ENCODE measurements at regions not wholly inside any gene's neighbourhood (a gene's known extent, or its start where the extent isn't known, plus 50 kb on each side); places are given as distances from the start of the nearest gene placed in this dataset.

- no peak for DNase-seq (ENCODE audit: extremely low spot score)
- Histone ChIP-seq H3K4me1 (peaks cover 0 to 4% (median 0%) of the 10 kb centered on the region in 4 donors), H3K27me3 (peaks cover 0 to 26% (median 5%) of the 10 kb centered on the region in 4 donors), H3K4me3 (no peak overlapping the region), H3K9me3 (peaks cover 0 to 9% (median 4%) of the 10 kb centered on the region in 4 donors), H3K36me3 (no peaks in the 10 kb centered on the region), H3K27ac (replicated peaks in 1 of 4) (no peak overlapping the region)
- 89% methylated on average over 1 of the region's 1 CpG for WGBS
- TF ChIP-seq CTCF (IDR thresholded peaks at IDR 0.05): no peak
- no peak for TF ChIP-seq EP300 (IDR thresholded peaks at IDR 0.05)
- TF ChIP-seq POLR2AphosphoS5 (IDR thresholded peaks at IDR 0.05): no peak
- no peak for TF ChIP-seq POLR2A (IDR thresholded peaks at IDR 0.05; ENCODE audit: low read depth)
- intact Hi-C loops (cut with DNase I): no loop called here
Measured at GRCh38 chr2:235328991-235329390, 164.9 kb upstream of the AGAP1 start.

DNA sequence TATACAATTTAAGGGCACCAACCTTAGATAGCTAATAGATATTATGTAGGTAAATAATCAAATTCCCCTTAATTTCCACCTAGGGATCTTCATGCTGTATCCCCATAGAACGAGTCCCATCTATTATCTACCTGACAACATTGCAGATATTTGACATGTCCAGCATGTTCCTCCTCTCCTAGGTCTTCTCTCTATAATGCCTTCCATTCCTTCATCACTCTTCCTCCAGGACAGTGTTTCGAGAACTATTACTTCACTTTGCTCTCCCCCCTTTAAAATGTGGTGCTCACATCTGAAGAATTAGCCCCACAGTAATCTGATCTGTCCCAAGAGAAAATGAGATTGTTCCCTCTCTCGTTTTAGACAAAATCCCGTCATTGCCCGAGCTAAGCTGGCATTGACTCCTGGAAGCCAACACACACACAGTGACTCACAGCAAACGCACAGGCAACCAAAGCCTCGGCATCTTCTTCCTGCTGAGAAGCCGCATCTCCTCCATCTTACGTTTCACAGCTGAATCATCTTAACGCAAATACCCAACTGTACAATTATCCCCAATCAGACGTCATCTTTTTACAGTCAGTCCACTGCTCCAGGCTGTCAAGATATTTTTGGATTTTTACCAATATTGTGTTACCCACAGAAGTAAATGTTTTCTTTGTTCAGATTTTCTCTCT is 162.9 kb upstream of the AGAP1 start:
- Histone ChIP-seq H3K4me1 (no peaks in the 10 kb centered on the region), H3K4me3 (no peak overlapping the region), H3K36me3 (no peaks in the 10 kb centered on the region), H3K27me3 (peaks cover 0 to 13% (median 0%) of the 10 kb centered on the region in 4 donors), H3K9me3 (peaks cover 0 to 9% (median 4%) of the 10 kb centered on the region in 4 donors), H3K27ac (replicated peaks in 1 of 4) (no peak overlapping the region)
- no peak for DNase-seq (ENCODE audit: extremely low spot score)
- intact Hi-C loops (cut with DNase I): no loop called here
- 81% methylated on average over 11 of the region's 11 CpGs for WGBS
- TF ChIP-seq POLR2A (IDR thresholded peaks at IDR 0.05; ENCODE audit: low read depth): no peak
- TF ChIP-seq CTCF (IDR thresholded peaks at IDR 0.05): no peak
- no peak for TF ChIP-seq POLR2AphosphoS5 (IDR thresholded peaks at IDR 0.05)
- TF ChIP-seq EP300 (IDR thresholded peaks at IDR 0.05): no peak

DNA sequence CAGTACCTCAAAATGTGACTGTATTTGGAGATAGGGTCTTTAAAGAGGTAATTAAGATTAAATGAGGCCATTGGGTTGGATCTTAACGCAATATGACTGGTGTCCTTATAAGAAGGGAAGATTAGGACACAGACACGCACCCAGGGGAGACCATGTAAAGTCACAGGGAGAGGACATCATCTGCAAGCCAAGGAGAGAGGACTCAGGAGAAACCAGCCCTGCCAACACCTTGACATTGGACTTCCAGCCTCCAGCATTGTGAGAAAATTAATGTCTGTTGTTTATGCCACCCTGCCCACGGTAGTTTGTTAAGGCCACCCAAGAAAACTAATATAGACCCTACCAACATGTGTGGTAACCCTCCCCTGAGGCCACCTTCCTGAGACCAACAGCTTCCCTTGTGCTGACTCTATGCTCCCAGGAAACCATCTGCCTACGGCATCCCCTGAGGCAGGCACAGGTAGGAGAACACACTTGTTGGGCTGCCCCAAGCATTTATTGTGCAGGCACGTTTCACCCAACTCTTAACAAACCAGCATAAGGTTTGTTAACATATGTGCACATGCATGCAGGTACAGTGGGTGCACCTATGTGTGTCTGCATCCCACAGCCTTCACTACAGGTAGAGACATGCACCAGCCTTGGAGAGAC is 161.5 kb upstream of the AGAP1 start:
- H3K4me3 ChIP-seq: no peak overlapping the region
- no peaks in the 10 kb centered on the region for H3K36me3 ChIP-seq
- peaks cover 0 to 7% (median 0%) of the 10 kb centered on the region in 4 donors for H3K27me3 ChIP-seq
- no peak for DNase-seq (ENCODE audit: extremely low spot score)
- 82% methylated on average over 5 of the region's 5 CpGs for WGBS
- no peak overlapping the region for H3K27ac ChIP-seq (replicated peaks in 1 of 4)
- TF ChIP-seq POLR2AphosphoS5 (IDR thresholded peaks at IDR 0.05) (no peak), POLR2A (IDR thresholded peaks at IDR 0.05; ENCODE audit: low read depth) (no peak)
- H3K9me3 ChIP-seq: peaks cover 0 to 9% (median 4%) of the 10 kb centered on the region in 4 donors
- no peaks in the 10 kb centered on the region for H3K4me1 ChIP-seq
- intact Hi-C loops (cut with DNase I): no loop called here

DNA sequence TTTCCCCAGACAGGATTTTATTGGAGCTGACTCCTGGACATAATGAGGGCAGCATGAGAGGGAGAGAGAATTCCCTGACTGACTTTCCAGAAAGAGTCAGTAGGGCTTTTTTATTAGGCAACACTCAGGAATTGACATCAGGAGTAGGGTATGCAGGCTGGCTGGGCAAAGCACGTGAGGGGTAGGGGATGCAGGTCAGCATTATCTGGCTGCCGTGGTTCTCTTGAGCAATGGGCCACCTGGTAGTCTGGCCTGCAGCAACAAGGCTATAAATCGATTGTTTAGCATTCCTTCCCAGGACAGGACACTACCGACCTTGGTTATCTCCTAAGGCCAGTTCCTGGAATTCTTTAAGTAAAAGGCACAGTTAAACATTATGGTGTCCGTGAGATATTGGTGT is 160.8 kb upstream of the AGAP1 start:
- no peaks in the 10 kb centered on the region for H3K4me1 ChIP-seq
- H3K4me3 ChIP-seq: no peak overlapping the region
- WGBS: 55% methylated on average over 4 of the region's 5 CpGs
- H3K27me3 ChIP-seq: peaks cover 0 to 7% (median 0%) of the 10 kb centered on the region in 4 donors
- H3K9me3 ChIP-seq: peaks cover 0 to 16% (median 5%) of the 10 kb centered on the region in 4 donors
- intact Hi-C loops (cut with DNase I): no loop called here
- H3K36me3 ChIP-seq: no peaks in the 10 kb centered on the region
- no peak for TF ChIP-seq POLR2AphosphoS5 (IDR thresholded peaks at IDR 0.05)
- no peak for TF ChIP-seq POLR2A (IDR thresholded peaks at IDR 0.05; ENCODE audit: low read depth)
- TF ChIP-seq EP300 (IDR thresholded peaks at IDR 0.05): no peak
- no peak for TF ChIP-seq CTCF (IDR thresholded peaks at IDR 0.05)
- no peak for DNase-seq (ENCODE audit: extremely low spot score)
- H3K27ac ChIP-seq (replicated peaks in 1 of 4): no peak overlapping the region

GRCh38 chr2:235334179-235334578 is 159.7 kb upstream of the AGAP1 start:
- no peak overlapping the region for H3K4me3 ChIP-seq
- TF ChIP-seq CTCF (IDR thresholded peaks at IDR 0.05) (no peak), POLR2A (IDR thresholded peaks at IDR 0.05; ENCODE audit: low read depth) (no peak), POLR2AphosphoS5 (IDR thresholded peaks at IDR 0.05) (no peak), EP300 (IDR thresholded peaks at IDR 0.05) (no peak)
- DNase-seq (ENCODE audit: extremely low spot score): no peak
- 69% methylated on average over 4 of the region's 4 CpGs for WGBS
- intact Hi-C loops (cut with DNase I): no loop called here
- no peaks in the 10 kb centered on the region for H3K36me3 ChIP-seq
- H3K27ac ChIP-seq (replicated peaks in 1 of 4): no peak overlapping the region
- no peaks in the 10 kb centered on the region for H3K4me1 ChIP-seq
- H3K9me3 ChIP-seq: peaks cover 0 to 25% (median 6%) of the 10 kb centered on the region in 4 donors
- H3K27me3 ChIP-seq: peaks cover 0 to 7% (median 0%) of the 10 kb centered on the region in 4 donors
